GM19452 (cell line): ENCODE measurements at regions not wholly inside any gene's neighbourhood (a gene's known extent, or its start where the extent isn't known, plus 50 kb on each side); places are given as distances from the start of the nearest gene placed in this dataset.

Experiments used
- ATAC-seq: cut with Tn5 transposase; IDR thresholded peaks from one replicate; pipeline ENCODE4 v1.9.1; 2021; ENCODE audit not compliant: unreplicated experiment

GRCh38 chr9:86662890-86663468, 284.3 kb downstream of the GAS1 start:
- ATAC-seq: no peak

GRCh38 chr9:86660146-86660943, 287.0 kb downstream of the GAS1 start:
- ATAC-seq: no peak

- no peak for ATAC-seq
Observed at GRCh38 chr9:86659413-86660046, 287.8 kb downstream of the GAS1 start.

GRCh38 chr9:86655147-86655546, 292.2 kb downstream of the GAS1 start:
- no peak for ATAC-seq

GRCh38 chr9:86653466-86653865, 293.8 kb downstream of the GAS1 start:
- no peak for ATAC-seq

GRCh38 chr9:86652736-86653135, 294.6 kb downstream of the GAS1 start:
- no peak for ATAC-seq

- ATAC-seq: no peak
Observed at GRCh38 chr9:86649913-86650312, 295.7 kb upstream of the TUT7 start.

GRCh38 chr9:86648828-86649170, 294.6 kb upstream of the TUT7 start:
- ATAC-seq: no peak

GRCh38 chr9:86648156-86648827, 294.1 kb upstream of the TUT7 start:
- ATAC-seq: no peak

- no peak for ATAC-seq
Observed at GRCh38 chr9:86645303-86645702, 291.1 kb upstream of the TUT7 start.

GRCh38 chr9:86644675-86645034, 290.4 kb upstream of the TUT7 start:
- no peak for ATAC-seq

- ATAC-seq: no peak
Observed at GRCh38 chr9:86643946-86644674, 289.9 kb upstream of the TUT7 start.

- ATAC-seq: no peak
Observed at GRCh38 chr9:86642721-86643120, 288.5 kb upstream of the TUT7 start.

- no peak for ATAC-seq
Observed at GRCh38 chr9:86641970-86642369, 287.8 kb upstream of the TUT7 start.

GRCh38 chr9:86639899-86640379, 285.7 kb upstream of the TUT7 start:
- ATAC-seq: no peak

- ATAC-seq: no peak
Observed at GRCh38 chr9:86639287-86639686, 285.1 kb upstream of the TUT7 start.

GRCh38 chr9:86638109-86638508, 283.9 kb upstream of the TUT7 start:
- no peak for ATAC-seq

GRCh38 chr9:86637515-86637914, 283.3 kb upstream of the TUT7 start:
- no peak for ATAC-seq

- no peak for ATAC-seq
Observed at GRCh38 chr9:86636519-86636918, 282.3 kb upstream of the TUT7 start.

GRCh38 chr9:86636038-86636437, 281.8 kb upstream of the TUT7 start:
- no peak for ATAC-seq

GRCh38 chr9:86634501-86634900, 280.3 kb upstream of the TUT7 start:
- no peak for ATAC-seq
